Tibial nerve (tissue), 4 donors: ENCODE measurements at regions not wholly inside any gene's neighbourhood (a gene's known extent, or its start where the extent isn't known, plus 50 kb on each side); places are given as distances from the start of the nearest gene placed in this dataset.

Experiments used
- DNase-seq, 2 donors: peaks; one replicate each; pipeline ENCODE4 v3.0.0-alpha.2; 2019; ENCODE audit warnings: low spot score in 2 of 2
- H3K27ac ChIP-seq, 4 donors: fragments of 200-600 bp; sonication (generic) in 3 of 4; one replicate each; pipeline ENCODE4 v1.5.1; 2017 to 2019; ENCODE audit warnings: mild to moderate bottlenecking in 1 of 4
- H3K27me3 ChIP-seq, 2 donors: fragments of 200-600 bp; sonication (generic) in 1 of 2; one replicate each; pipeline versions ENCODE4 v1.5.1 to v1.6.0; 2017 to 2019
- H3K36me3 ChIP-seq, 3 donors: fragments of 200-600 bp; sonication (generic); one replicate each; pipeline ENCODE4 v1.5.1; 2018 to 2019
- H3K4me1 ChIP-seq, 4 donors: fragments of 200-600 bp; sonication (generic) in 3 of 4; one replicate each; pipeline ENCODE4 v1.5.1; 2017 to 2019
- H3K4me3 ChIP-seq, 4 donors: fragments of 200-600 bp; sonication (generic) in 3 of 4; one replicate each; pipeline ENCODE4 v1.5.1; 2017 to 2019; ENCODE audit warnings: mild to moderate bottlenecking in 1 of 4, moderate library complexity in 1 of 4
- H3K9me3 ChIP-seq, 4 donors: fragments of 200-600 bp; sonication (generic) in 3 of 4; one replicate each; pipeline ENCODE4 v1.5.1; 2017 to 2019
- EP300 ChIP-seq, 2 donors: sonication (generic); formaldehyde crosslinking; IDR thresholded peaks; one replicate each; pipeline ENCODE4 v1.6.1; 2017; ENCODE audit warnings: antibody characterized with exemption in 2 of 2, mild to moderate bottlenecking in 1 of 2
- POLR2A ChIP-seq, 2 donors: fragments of 450-650 bp; IDR thresholded peaks; one replicate each; pipeline ENCODE4 v1.6.1; 2017; ENCODE audit warnings: antibody characterized with exemption in 2 of 2, mild to moderate bottlenecking in 2 of 2, moderate library complexity in 2 of 2
- WGBS, 2 donors: methylation state at CpG; one replicate each; pipeline ENCODE4 v1.1.5; 2018; 5-methylcytosine and 5-hydroxymethylcytosine counted together
- TF ChIP-seq, protein P1 (sequence below), 5 experiments: fragments of 200-600 bp in 3 of 5; fragments of 450-650 bp in 2 of 5; sonication (generic) in 3 of 5; IDR thresholded peaks; one replicate each; pipeline ENCODE4 v1.5.1; 2016 to 2019; ENCODE audit warnings: antibody characterized with exemption in 5 of 5, mild to moderate bottlenecking in 3 of 5, moderate library complexity in 2 of 5

DNA sequence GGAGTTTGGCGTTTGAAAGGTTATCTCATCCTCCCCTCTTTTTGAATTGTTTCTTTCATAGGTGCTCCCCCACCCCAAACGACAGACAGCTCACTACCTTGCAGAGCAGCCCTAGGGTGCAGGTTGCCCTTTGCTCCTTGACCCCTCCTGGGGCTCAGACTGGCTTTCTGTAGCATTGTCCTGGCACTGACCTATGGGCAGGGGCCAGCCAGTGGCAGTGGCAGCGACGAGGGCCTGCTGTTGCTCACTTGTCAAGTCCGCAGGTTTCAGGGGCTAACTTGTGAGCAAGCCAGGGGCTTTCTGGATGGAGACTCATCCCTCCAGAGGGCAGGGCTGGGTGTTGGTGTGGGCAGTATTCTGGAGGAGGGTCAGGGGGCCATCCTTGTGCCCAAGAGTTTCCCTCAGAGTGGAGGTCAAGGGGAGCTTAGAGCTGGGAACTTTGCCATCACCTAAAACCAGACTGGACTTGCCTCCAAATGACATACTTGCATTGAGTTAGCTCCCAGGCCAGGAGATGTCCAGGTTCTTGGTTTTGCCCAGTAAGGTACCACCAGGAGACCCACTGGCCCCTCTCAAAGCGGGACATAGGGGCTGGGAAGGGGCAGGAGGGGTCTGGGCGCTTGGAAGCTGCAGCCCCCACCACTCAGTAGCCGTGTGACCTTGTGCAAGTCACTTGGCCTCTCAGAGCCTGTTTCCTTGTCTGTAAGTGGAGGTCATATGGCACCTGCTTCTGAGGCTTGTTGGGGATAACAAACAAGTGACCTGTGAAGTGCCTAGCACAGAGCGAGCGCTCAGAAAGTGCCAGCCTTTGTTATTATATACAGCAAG lies 53.5 kb upstream of the CDKN2AIPNL start:
- 62 to 69% methylated on average over 7 to 10 of the region's 10 CpGs for WGBS, 2 donors
- H3K9me3 ChIP-seq: no peaks in the 10 kb centered on the region
- H3K27me3 ChIP-seq: no peaks in the 10 kb centered on the region
- TF ChIP-seq, protein P1, sequence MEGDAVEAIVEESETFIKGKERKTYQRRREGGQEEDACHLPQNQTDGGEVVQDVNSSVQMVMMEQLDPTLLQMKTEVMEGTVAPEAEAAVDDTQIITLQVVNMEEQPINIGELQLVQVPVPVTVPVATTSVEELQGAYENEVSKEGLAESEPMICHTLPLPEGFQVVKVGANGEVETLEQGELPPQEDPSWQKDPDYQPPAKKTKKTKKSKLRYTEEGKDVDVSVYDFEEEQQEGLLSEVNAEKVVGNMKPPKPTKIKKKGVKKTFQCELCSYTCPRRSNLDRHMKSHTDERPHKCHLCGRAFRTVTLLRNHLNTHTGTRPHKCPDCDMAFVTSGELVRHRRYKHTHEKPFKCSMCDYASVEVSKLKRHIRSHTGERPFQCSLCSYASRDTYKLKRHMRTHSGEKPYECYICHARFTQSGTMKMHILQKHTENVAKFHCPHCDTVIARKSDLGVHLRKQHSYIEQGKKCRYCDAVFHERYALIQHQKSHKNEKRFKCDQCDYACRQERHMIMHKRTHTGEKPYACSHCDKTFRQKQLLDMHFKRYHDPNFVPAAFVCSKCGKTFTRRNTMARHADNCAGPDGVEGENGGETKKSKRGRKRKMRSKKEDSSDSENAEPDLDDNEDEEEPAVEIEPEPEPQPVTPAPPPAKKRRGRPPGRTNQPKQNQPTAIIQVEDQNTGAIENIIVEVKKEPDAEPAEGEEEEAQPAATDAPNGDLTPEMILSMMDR (IDR thresholded peaks at IDR 0.05): no peak
- no peak for TF ChIP-seq EP300 (IDR thresholded peaks at IDR 0.05)
- TF ChIP-seq POLR2A (IDR thresholded peaks at IDR 0.05): no peak
- peaks cover 0 to 38% (median 15%) of the 10 kb centered on the region in 4 donors for H3K4me1 ChIP-seq
- H3K36me3 ChIP-seq: no peaks in the 10 kb centered on the region
- DNase-seq: no peak
- H3K4me3 ChIP-seq: peak overlapping the region in 3 of 4 donors; percentile 38 to 59 (median 57)
- peak overlapping the region; percentile 90 to 99 (median 96) for H3K27ac ChIP-seq

GRCh38 chr5:134463991-134464760 lies 52.5 kb upstream of the CDKN2AIPNL start:
- WGBS, 2 donors: 79 to 80% methylated on average over 10 of the region's 10 CpGs
- Histone ChIP-seq H3K9me3 (no peaks in the 10 kb centered on the region), H3K4me3 (no peak overlapping the region), H3K4me1 (peaks cover 0 to 38% (median 15%) of the 10 kb centered on the region in 4 donors), H3K36me3 (no peaks in the 10 kb centered on the region), H3K27ac (peak overlapping the region in 1 of 4 donors; percentile 96), H3K27me3 (no peaks in the 10 kb centered on the region)
- TF ChIP-seq POLR2A (IDR thresholded peaks at IDR 0.05): no peak
- no peak for DNase-seq

GRCh38 chr5:134463176-134463720 lies 51.6 kb upstream of the CDKN2AIPNL start:
- Histone ChIP-seq H3K36me3 (no peaks in the 10 kb centered on the region), H3K27me3 (no peaks in the 10 kb centered on the region), H3K4me1 (peaks cover 0 to 40% (median 15%) of the 10 kb centered on the region in 4 donors), H3K4me3 (no peak overlapping the region), H3K27ac (no peak overlapping the region), H3K9me3 (no peaks in the 10 kb centered on the region)
- TF ChIP-seq EP300 (IDR thresholded peaks at IDR 0.05) (no peak), POLR2A (IDR thresholded peaks at IDR 0.05) (no peak)
- TF ChIP-seq, protein P1 (IDR thresholded peaks at IDR 0.05): no peak
- WGBS, 2 donors: 93% methylated on average over 5 to 7 of the region's 7 CpGs
- DNase-seq: no peak

DNA sequence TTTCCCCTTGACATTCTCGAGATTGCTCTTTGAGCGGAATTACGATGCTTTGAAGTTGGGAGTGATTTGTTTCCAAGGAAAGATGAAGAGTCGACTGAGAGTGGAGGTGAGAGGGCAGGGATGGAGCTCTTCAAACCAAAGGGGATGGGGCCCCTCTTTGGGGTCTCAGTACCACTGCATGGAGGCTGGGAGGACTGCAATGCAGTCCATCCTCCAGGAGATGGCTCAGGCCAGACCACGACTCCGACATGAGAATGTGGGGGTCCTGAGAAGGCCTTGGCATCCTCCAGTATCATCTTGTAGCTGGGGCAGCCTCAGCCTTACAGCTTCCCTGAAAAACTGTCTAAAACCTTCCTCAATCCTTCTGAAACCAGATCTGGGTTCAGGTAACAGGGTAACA lies 51.1 kb upstream of the CDKN2AIPNL start:
- peaks cover 0 to 39% (median 15%) of the 10 kb centered on the region in 4 donors for H3K4me1 ChIP-seq
- TF ChIP-seq POLR2A (IDR thresholded peaks at IDR 0.05): no peak
- TF ChIP-seq, protein P1 (IDR thresholded peaks at IDR 0.05): no peak
- no peak for TF ChIP-seq EP300 (IDR thresholded peaks at IDR 0.05)
- H3K36me3 ChIP-seq: no peaks in the 10 kb centered on the region
- H3K27ac ChIP-seq: no peak overlapping the region
- H3K4me3 ChIP-seq: no peak overlapping the region
- 56 to 62% methylated on average over 6 of the region's 6 CpGs for WGBS, 2 donors
- H3K9me3 ChIP-seq: no peaks in the 10 kb centered on the region
- no peak for DNase-seq
- H3K27me3 ChIP-seq: no peaks in the 10 kb centered on the region

GRCh38 chr5:134462047-134462575 lies 50.4 kb upstream of the CDKN2AIPNL start:
- no peak for TF ChIP-seq EP300 (IDR thresholded peaks at IDR 0.05)
- no peak for TF ChIP-seq POLR2A (IDR thresholded peaks at IDR 0.05)
- TF ChIP-seq, protein P1 (IDR thresholded peaks at IDR 0.05): no peak
- 80 to 93% methylated on average over 2 of the region's 2 CpGs for WGBS, 2 donors
- no peak overlapping the region for H3K27ac ChIP-seq
- H3K9me3 ChIP-seq: no peaks in the 10 kb centered on the region
- DNase-seq: no peak
- H3K4me1 ChIP-seq: peaks cover 0 to 33% (median 12%) of the 10 kb centered on the region in 4 donors
- no peaks in the 10 kb centered on the region for H3K27me3 ChIP-seq
- H3K4me3 ChIP-seq: no peak overlapping the region
- no peaks in the 10 kb centered on the region for H3K36me3 ChIP-seq
